CD14-positive monocyte (primary cell): ENCODE measurements at regions not wholly inside any gene's neighbourhood (a gene's known extent, or its start where the extent isn't known, plus 50 kb on each side); places are given as distances from the start of the nearest gene placed in this dataset.

ENCODE experiments used
- DNase-seq, 3 donors: peaks; one replicate each; pipeline ENCODE4 v3.0.0-alpha.2; 2011 to 2022
- H2AFZ ChIP-seq: 2 replicates; pipeline ENCODE4 v1.6.0; 2012; ENCODE audit warnings: mild to moderate bottlenecking, low read depth, low read length, inconsistent platforms; ENCODE audit not compliant: insufficient read depth, poor library complexity, severe bottlenecking
- H3K27ac ChIP-seq, 2 donors: 1 replicate in 1 of 2; 2 replicates in 1 of 2; pipeline ENCODE4 v1.5.1; 2012 to 2013; ENCODE audit warnings: low read length in 2 of 2, control low read depth in 1 of 2, inconsistent platforms in 1 of 2, low read depth in 1 of 2, mild to moderate bottlenecking in 1 of 2
- H3K27me3 ChIP-seq, 2 donors: one replicate each; pipeline versions ENCODE4 v1.6.0 to v1.6.1; 2011 to 2013; ENCODE audit warnings: low read length in 2 of 2; ENCODE audit not compliant: control insufficient read depth in 2 of 2, insufficient read depth in 2 of 2
- H3K36me3 ChIP-seq, 2 donors: replicated peaks in 1 of 2; 1 replicate in 1 of 2; 2 replicates in 1 of 2; pipeline versions ENCODE4 v1.5.1 to v1.6.1; 2012 to 2013; ENCODE audit warnings: low read length in 2 of 2, control low read depth in 1 of 2, inconsistent platforms in 1 of 2, mild to moderate bottlenecking in 1 of 2; ENCODE audit not compliant: insufficient read depth in 2 of 2, control insufficient read depth in 1 of 2
- H3K4me1 ChIP-seq, 2 donors: 1 replicate in 1 of 2; 2 replicates in 1 of 2; pipeline versions ENCODE4 v1.5.1 to v1.6.1; 2012 to 2013; ENCODE audit warnings: low read length in 2 of 2, control low read depth in 1 of 2, inconsistent platforms in 1 of 2, mild to moderate bottlenecking in 1 of 2, moderate library complexity in 1 of 2; ENCODE audit not compliant: insufficient read depth in 2 of 2, control insufficient read depth in 1 of 2
- H3K4me2 ChIP-seq: replicated peaks from 2 replicates; pipeline ENCODE3; 2012; ENCODE audit warnings: low read length, moderate library complexity, mild to moderate bottlenecking; ENCODE audit not compliant: poor library complexity, severe bottlenecking; ENCODE audit errors: extremely low read depth
- H3K4me3 ChIP-seq, 3 experiments: fragments of 200-600 bp in 1 of 3; sonication (generic) in 1 of 3; replicated peaks in 1 of 3; 1 replicate in 2 of 3; 2 replicates in 1 of 3; pipeline ENCODE4 v1.5.1; 2011 to 2013; ENCODE audit warnings: low read length in 3 of 3, mild to moderate bottlenecking in 3 of 3, control low read depth in 2 of 3, low read depth in 2 of 3, inconsistent platforms in 1 of 3, moderate library complexity in 1 of 3
- H3K79me2 ChIP-seq: 2 replicates; pipeline ENCODE4 v1.6.0; 2012; ENCODE audit warnings: mild to moderate bottlenecking, control low read depth, inconsistent platforms, low read length, moderate library complexity; ENCODE audit not compliant: insufficient read depth
- H3K9ac ChIP-seq: 2 replicates; pipeline ENCODE4 v1.6.0; 2017; ENCODE audit warnings: low read length, mild to moderate bottlenecking; ENCODE audit not compliant: insufficient read depth, poor library complexity, severe bottlenecking
- H3K9me3 ChIP-seq, 2 donors: replicated peaks in 1 of 2; 1 replicate in 1 of 2; 2 replicates in 1 of 2; pipeline versions ENCODE4 v1.5.1 to v1.6.1; 2012 to 2013; ENCODE audit warnings: low read length in 2 of 2, control low read depth in 1 of 2; ENCODE audit not compliant: control insufficient read depth in 1 of 2, insufficient read depth in 1 of 2
- H4K20me1 ChIP-seq: 2 replicates; pipeline ENCODE4 v1.6.0; 2012; ENCODE audit warnings: mild to moderate bottlenecking, low read length, control low read depth, moderate library complexity; ENCODE audit not compliant: insufficient read depth
- H3K27ac Mint-ChIP-seq, 7 donors: one replicate each; pipeline ENCODE4 v1.8.0; 2020; ENCODE audit warnings: mild to moderate bottlenecking in 7 of 7, mixed read lengths in 7 of 7, moderate library complexity in 6 of 7, inconsistent platforms in 2 of 7
- H3K27me3 Mint-ChIP-seq, 3 donors: one replicate each; pipeline ENCODE4 v1.8.0; 2021 to 2022; ENCODE audit warnings: low read depth in 3 of 3, mild to moderate bottlenecking in 3 of 3, mixed read lengths in 3 of 3, moderate library complexity in 3 of 3, inconsistent platforms in 1 of 3
- H3K36me3 Mint-ChIP-seq, 2 donors: one replicate each; pipeline ENCODE4 v1.8.0; 2020; ENCODE audit warnings: mixed read lengths in 2 of 2, inconsistent platforms in 1 of 2, mild to moderate bottlenecking in 1 of 2
- H3K4me1 Mint-ChIP-seq: one replicate; pipeline ENCODE4 v1.8.0; 2020; ENCODE audit warnings: mild to moderate bottlenecking, mixed read lengths
- H3K4me3 Mint-ChIP-seq, 2 donors: one replicate each; pipeline ENCODE4 v1.8.0; 2020; ENCODE audit warnings: mild to moderate bottlenecking in 2 of 2, mixed read lengths in 2 of 2, moderate library complexity in 1 of 2
- H3K9me3 Mint-ChIP-seq, 7 donors: one replicate each; pipeline ENCODE4 v1.8.0; 2020 to 2022; ENCODE audit warnings: mixed read lengths in 7 of 7, mild to moderate bottlenecking in 6 of 7, moderate library complexity in 6 of 7, inconsistent platforms in 2 of 7
- CTCF ChIP-seq: fragments of 200-600 bp; IDR thresholded peaks from one replicate; pipeline ENCODE4 v1.8.0; 2022; ENCODE audit warnings: antibody characterized with exemption, mild to moderate bottlenecking
- WGBS: methylation state at CpG from one replicate; pipeline ENCODE4 v1.1.5; 2013; ENCODE audit warnings: missing lambda C conversion rate; ENCODE audit not compliant: insufficient coverage; 5-methylcytosine and 5-hydroxymethylcytosine counted together
- intact Hi-C, 2 donors: fragments of 100-400 bp; cut with micrococcal nuclease; formaldehyde crosslinking; loops; one replicate each; pipeline versions ENCODE4 v1.15.0 to v1.15.1; 2023

GRCh38 chr2:11942178-11942569 is 195.7 kb downstream of the LPIN1 start:
- Mint-ChIP-seq H3K36me3 (peaks cover 2 to 4% of the 10 kb centered on the region in 2 donors), H3K9me3 (peaks cover 0 to 5% (median 0%) of the 10 kb centered on the region in 7 donors), H3K27ac (peak overlapping the region in 1 of 7 donors; percentile 25), H3K4me3 (no peak overlapping the region), H3K27me3 (peaks cover 0 to 3% (median 2%) of the 10 kb centered on the region in 3 donors), H3K4me1 (peaks cover 34% of the 10 kb centered on the region)
- Histone ChIP-seq H3K4me1 (peaks cover 19 to 27% of the 10 kb centered on the region in 2 donors), H3K9me3 (no peaks in the 10 kb centered on the region), H4K20me1 (no peaks in the 10 kb centered on the region), H2AFZ (no peak overlapping the region), H3K4me2 (no peak overlapping the region), H3K9ac (no peak overlapping the region), H3K4me3 (no peak overlapping the region), H3K36me3 (no peaks in the 10 kb centered on the region), H3K27me3 (no peaks in the 10 kb centered on the region), H3K27ac (no peak overlapping the region), H3K79me2 (no peaks in the 10 kb centered on the region)
- 97% methylated on average over 5 of the region's 5 CpGs for WGBS
- DNase-seq = no peak
- TF ChIP-seq CTCF = no peak
- intact Hi-C loops = loop anchor here (5.0 to 10.0 kb wide), 2 partner anchors 35 to 197 kb away; partner anchors contain the start of gene LPIN1 (in 1 of the 2)

- Histone ChIP-seq H3K27ac (peak overlapping the region in 1 of 2 donors; percentile 86), H3K4me1 (peaks cover 24 to 32% of the 10 kb centered on the region in 2 donors), H2AFZ (no peak overlapping the region), H3K9ac (no peak overlapping the region), H3K4me2 (peak overlapping the region; percentile 69), H3K79me2 (no peaks in the 10 kb centered on the region), H3K4me3 (peak overlapping the region in 1 of 3 experiments; percentile 34), H3K9me3 (no peaks in the 10 kb centered on the region), H3K27me3 (no peaks in the 10 kb centered on the region), H4K20me1 (no peaks in the 10 kb centered on the region), H3K36me3 (no peaks in the 10 kb centered on the region)
- H3K27ac Mint-ChIP-seq = peak overlapping the region; percentile 82 to 98 (median 96)
- DNase-seq = peak in 1 of 3 donors; percentile 27
- intact Hi-C loops = loop anchor here (5.0 to 10.0 kb wide), 2 partner anchors 37 to 200 kb away; partner anchors contain the start of gene LPIN1 (in 1 of the 2)
- peaks cover 44% of the 10 kb centered on the region for H3K4me1 Mint-ChIP-seq
- peaks cover 0 to 5% (median 0%) of the 10 kb centered on the region in 7 donors for H3K9me3 Mint-ChIP-seq
- WGBS = 40% methylated on average over 1 of the region's 4 CpGs
- H3K27me3 Mint-ChIP-seq = peaks cover 0 to 3% (median 0%) of the 10 kb centered on the region in 3 donors
- H3K36me3 Mint-ChIP-seq = peaks cover 0 to 4% of the 10 kb centered on the region in 2 donors
- H3K4me3 Mint-ChIP-seq = peak overlapping the region in 1 of 2 donors; percentile 23
- no peak for TF ChIP-seq CTCF
Measured at GRCh38 chr2:11944311-11944710, 197.9 kb downstream of the LPIN1 start.
